GM12872 (cell line): ENCODE measurements at regions not wholly inside any gene's neighbourhood (a gene's known extent, or its start where the extent isn't known, plus 50 kb on each side); places are given as distances from the start of the nearest gene placed in this dataset.

ENCODE experiments used
- CTCF ChIP-seq: IDR thresholded peaks from 3 replicates; pipeline ENCODE4 v1.5.1; 2011; ENCODE audit warnings: low read depth, mild to moderate bottlenecking, low read length, moderate library complexity; ENCODE audit not compliant: insufficient read depth

GRCh38 chr10:62614389-62615157 lies 189.9 kb upstream of the ADO start:
- TF ChIP-seq CTCF: no peak

- peak; percentile 37; the same call in 1 of the 3 replicates for TF ChIP-seq CTCF
Measured at GRCh38 chr10:62616885-62617590, 187.5 kb upstream of the ADO start.

GRCh38 chr10:62617652-62618051 lies 186.9 kb upstream of the ADO start:
- TF ChIP-seq CTCF: no peak

- no peak for TF ChIP-seq CTCF
Measured at GRCh38 chr10:62618054-62618453, 186.5 kb upstream of the ADO start.

GRCh38 chr10:62618576-62619412 lies 185.7 kb upstream of the ADO start:
- TF ChIP-seq CTCF: no peak

GRCh38 chr10:62619413-62619738 lies 185.1 kb upstream of the ADO start:
- no peak for TF ChIP-seq CTCF

GRCh38 chr10:62620491-62620890 lies 184.0 kb upstream of the ADO start:
- no peak for TF ChIP-seq CTCF
